H1 (cell line): ENCODE measurements at regions not wholly inside any gene's neighbourhood (a gene's known extent, or its start where the extent isn't known, plus 50 kb on each side); places are given as distances from the start of the nearest gene placed in this dataset.

Experiments
- CTCF ChIA-PET: fragments of 300-600 bp; sonication (Branson Sonifier 250); formaldehyde crosslinking; loops from one replicate; lab custom pipeline; 2021; ENCODE audit not compliant: partially characterized antibody; lab: Charles Lee
- POLR2A ChIA-PET: fragments of 300-600 bp; sonication (Branson Sonifier 250); formaldehyde crosslinking; loops from one replicate; lab custom pipeline; 2021; ENCODE audit warnings: inconsistent platforms; ENCODE audit not compliant: partially characterized antibody; lab: Charles Lee
- DNase-seq, 2 experiments: peaks; one replicate each; pipeline versions ENCODE4 v3.0.0 to v3.0.0-alpha.2; 2010 to 2022; ENCODE audit warnings: low spot score in 2 of 2, low read depth in 1 of 2, mixed read lengths in 1 of 2
- FAIRE-seq: peaks from 2 replicates; lab custom pipeline; 2011; peaks lifted over from hg19 to GRCh38; lab: Jason Lieb, UNC
- H2AFZ ChIP-seq: 2 replicates; pipeline ENCODE4 v1.8.1; 2012; ENCODE audit warnings: low read length, inconsistent platforms
- H2AK5ac ChIP-seq: 2 replicates; pipeline ENCODE4 v1.6.1; 2013; ENCODE audit warnings: low read depth, low read length
- H2BK120ac ChIP-seq: replicated peaks from 2 replicates; pipeline ENCODE3; 2013; ENCODE audit warnings: low read depth, low read length, inconsistent platforms
- H2BK12ac ChIP-seq: 2 replicates; pipeline ENCODE4 v1.6.1; 2013; ENCODE audit warnings: low read depth, low read length
- H2BK15ac ChIP-seq: 2 replicates; pipeline ENCODE4 v1.6.1; 2013; ENCODE audit warnings: low read length
- H2BK20ac ChIP-seq: 2 replicates; pipeline ENCODE4 v1.6.1; 2013; ENCODE audit warnings: low read length
- H2BK5ac ChIP-seq: 2 replicates; pipeline ENCODE4 v1.6.1; 2013; ENCODE audit warnings: low read depth, low read length
- H3K14ac ChIP-seq: 2 replicates; pipeline ENCODE4 v1.6.1; 2013; ENCODE audit warnings: inconsistent platforms; ENCODE audit not compliant: insufficient read length
- H3K18ac ChIP-seq: 2 replicates; pipeline ENCODE4 v1.6.1; 2013; ENCODE audit warnings: low read length; ENCODE audit errors: extremely low read depth
- H3K23ac ChIP-seq: 2 replicates; pipeline ENCODE4 v1.6.1; 2013; ENCODE audit warnings: inconsistent platforms; ENCODE audit not compliant: insufficient read length
- H3K23me2 ChIP-seq: 2 replicates; pipeline ENCODE4 v1.6.1; 2013; ENCODE audit warnings: low read depth, low read length
- H3K27ac ChIP-seq: 2 replicates; pipeline ENCODE4 v1.6.1; 2011; ENCODE audit warnings: low read depth, low read length, inconsistent platforms
- H3K27me3 ChIP-seq, 4 experiments: replicated peaks in 1 of 4; 1 replicate in 1 of 4; 2 replicates in 3 of 4; pipeline versions ENCODE4 v1.6.1 to v1.8.1; 2011 to 2013; ENCODE audit warnings: low read length in 3 of 4, mild to moderate bottlenecking in 3 of 4, inconsistent platforms in 2 of 4, mixed read lengths in 2 of 4, moderate library complexity in 1 of 4; ENCODE audit not compliant: control insufficient read depth in 3 of 4, insufficient read depth in 3 of 4; ENCODE audit errors: extremely low read depth in 1 of 4
- H3K36me3 ChIP-seq, 4 experiments: 2 replicates each; pipeline versions ENCODE4 v1.6.1 to v1.8.1; 2011 to 2013; ENCODE audit warnings: mild to moderate bottlenecking in 4 of 4, low read length in 3 of 4, moderate library complexity in 2 of 4, control low read depth in 1 of 4, inconsistent platforms in 1 of 4; ENCODE audit not compliant: insufficient read depth in 4 of 4, control insufficient read depth in 2 of 4
- H3K4ac ChIP-seq: replicated peaks from 2 replicates; pipeline ENCODE3; 2013; ENCODE audit warnings: low read length, low read depth, mixed read lengths, inconsistent platforms; ENCODE audit not compliant: insufficient read length
- H3K4me1 ChIP-seq, 4 experiments: replicated peaks in 1 of 4; 1 replicate in 1 of 4; 2 replicates in 3 of 4; pipeline versions ENCODE4 v1.6.1 to v1.8.1; 2011 to 2013; ENCODE audit warnings: low read length in 3 of 4, inconsistent platforms in 2 of 4, mixed read lengths in 1 of 4; ENCODE audit not compliant: insufficient read depth in 4 of 4, control insufficient read depth in 3 of 4
- H3K4me2 ChIP-seq, 2 experiments: 2 replicates each; pipeline versions ENCODE4 v1.6.1 to v1.8.1; 2011 to 2013; ENCODE audit warnings: low read depth in 2 of 2, low read length in 2 of 2, control low read depth in 1 of 2, inconsistent platforms in 1 of 2, mild to moderate bottlenecking in 1 of 2; ENCODE audit not compliant: insufficient read depth in 1 of 2
- H3K4me3 ChIP-seq, 4 experiments: fragments of 200-600, 300-600 bp in 1 of 4; sonication (generic), shearing (Covaris generic), sonication (Bioruptor Twin) in 1 of 4; 2 replicates each; pipeline versions ENCODE4 v1.5.1 to v1.8.1; 2011 to 2016; ENCODE audit warnings: low read length in 4 of 4, low read depth in 3 of 4, control low read depth in 2 of 4, inconsistent platforms in 2 of 4, mild to moderate bottlenecking in 2 of 4, mixed read lengths in 1 of 4, moderate library complexity in 1 of 4; ENCODE audit not compliant: insufficient read depth in 2 of 4; ENCODE audit errors: extremely low read depth in 1 of 4
- H3K56ac ChIP-seq: replicated peaks from 2 replicates; pipeline ENCODE3; 2013; ENCODE audit warnings: low read depth, mild to moderate bottlenecking, mixed read lengths, low read length, inconsistent platforms; ENCODE audit not compliant: insufficient read length
- H3K79me1 ChIP-seq: 2 replicates; pipeline ENCODE4 v1.6.1; 2013; ENCODE audit warnings: low read depth, low read length, control low read depth
- H3K79me2 ChIP-seq, 2 experiments: 2 replicates each; pipeline versions ENCODE4 v1.6.1 to v1.8.1; 2012 to 2013; ENCODE audit warnings: low read length in 2 of 2, mild to moderate bottlenecking in 2 of 2, inconsistent platforms in 1 of 2; ENCODE audit not compliant: insufficient read depth in 2 of 2, control insufficient read depth in 1 of 2
- H3K9ac ChIP-seq, 4 experiments: replicated peaks in 1 of 4; 1 replicate in 1 of 4; 2 replicates in 3 of 4; pipeline versions ENCODE4 v1.6.1 to v1.8.1; 2011 to 2013; ENCODE audit warnings: low read depth in 3 of 4, low read length in 3 of 4, control low read depth in 2 of 4, mild to moderate bottlenecking in 2 of 4, moderate library complexity in 2 of 4, inconsistent platforms in 1 of 4; ENCODE audit errors: extremely low read depth in 1 of 4
- H3K9me3 ChIP-seq, 2 experiments: 2 replicates each; pipeline versions ENCODE4 v1.6.1 to v1.8.1; 2012 to 2013; ENCODE audit warnings: mild to moderate bottlenecking in 2 of 2, moderate library complexity in 2 of 2, control low read depth in 1 of 2, inconsistent platforms in 1 of 2, low read depth in 1 of 2, low read length in 1 of 2, mixed read lengths in 1 of 2; ENCODE audit not compliant: insufficient read depth in 2 of 2
- H4K20me1 ChIP-seq, 2 experiments: replicated peaks in 1 of 2; 2 replicates each; pipeline versions ENCODE3 to v1.8.1; 2011 to 2013; ENCODE audit warnings: inconsistent platforms in 2 of 2, low read length in 2 of 2, mild to moderate bottlenecking in 1 of 2; ENCODE audit not compliant: insufficient read depth in 2 of 2, control insufficient read depth in 1 of 2
- H4K5ac ChIP-seq: 2 replicates; pipeline ENCODE4 v1.6.1; 2013; ENCODE audit warnings: low read length, low read depth, mixed read lengths, inconsistent platforms; ENCODE audit not compliant: insufficient read length
- H4K8ac ChIP-seq: 2 replicates; pipeline ENCODE4 v1.8.0; 2013; ENCODE audit warnings: mild to moderate bottlenecking, moderate library complexity, low read length, inconsistent platforms; ENCODE audit not compliant: insufficient read depth; ENCODE audit errors: extremely low read depth
- H4K91ac ChIP-seq: replicated peaks from 2 replicates; pipeline ENCODE3; 2013; ENCODE audit warnings: low read length, mixed read lengths, inconsistent platforms; ENCODE audit not compliant: insufficient read length
- ATF3 ChIP-seq: IDR thresholded peaks from 2 replicates; pipeline ENCODE4 v1.6.1; 2011; ENCODE audit warnings: low read depth, mild to moderate bottlenecking, low read length; ENCODE audit not compliant: insufficient read depth
- WGBS, 2 experiments: shearing (Covaris generic) in 1 of 2; methylation state at CpG; one replicate each; pipeline versions ENCODE4 v1.1.6 to v1.1.7; 2013 to 2015; ENCODE audit warnings: low lambda C conversion rate in 2 of 2, mixed read lengths in 2 of 2, inconsistent platforms in 1 of 2, low coverage in 1 of 2, missing lambda C conversion rate in 1 of 2; ENCODE audit not compliant: insufficient replicate concordance in 2 of 2, insufficient coverage in 1 of 2, insufficient read length in 1 of 2; ENCODE audit errors: extremely low coverage in 1 of 2, missing lambda C conversion rate in 1 of 2; 5-methylcytosine and 5-hydroxymethylcytosine counted together

GRCh38 chr20:48453477-48454093 lies 374.2 kb downstream of the PREX1 start:
- Histone ChIP-seq H4K91ac (no peak overlapping the region), H2BK15ac (no peak overlapping the region), H3K56ac (no peak overlapping the region), H4K20me1 (no peaks in the 10 kb centered on the region), H3K4me2 (no peak overlapping the region), H2AK5ac (no peak overlapping the region), H3K18ac (no peak overlapping the region), H3K27me3 (no peaks in the 10 kb centered on the region), H2BK20ac (no peak overlapping the region), H3K36me3 (no peaks in the 10 kb centered on the region; a peak in 1 of 8 replicates), H2BK12ac (no peak overlapping the region), H3K79me2 (no peaks in the 10 kb centered on the region), H2BK120ac (no peak overlapping the region), H3K4ac (no peak overlapping the region), H3K9ac (no peak overlapping the region), H3K4me3 (no peak overlapping the region), H3K14ac (no peak overlapping the region), H3K23ac (no peak overlapping the region), H3K9me3 (peaks cover 0 to 2% of the 10 kb centered on the region in 2 experiments; a peak in 1 of 4 replicates), H4K5ac (no peak overlapping the region), H4K8ac (no peak overlapping the region), H3K23me2 (peaks cover 10% of the 10 kb centered on the region; the same call in 1 of the 2 replicates), H3K4me1 (peaks cover 0 to 6% (median 1%) of the 10 kb centered on the region in 4 experiments; a peak in 3 of 7 replicates), H3K27ac (no peak overlapping the region), H3K79me1 (no peaks in the 10 kb centered on the region), H2BK5ac (no peak overlapping the region), H2AFZ (no peak overlapping the region)
- CTCF ChIA-PET = interaction anchor here (0.8 to 1.3 kb wide), 3 partner anchors 18 to 166 kb away, joined by 3 to 4 read pairs (median 3); no protein-coding TSS in a partner anchor
- no peak for TF ChIP-seq ATF3
- WGBS, 2 experiments = 76% methylated on average over 15 of the region's 15 CpGs; no CpG with 5 or more reads in 1 of the 2 experiments
- DNase-seq (no peak), FAIRE-seq (no peak)
- POLR2A ChIA-PET = no interaction called here
